WTC11 (cell line): ENCODE measurements at regions not wholly inside any gene's neighbourhood (a gene's known extent, or its start where the extent isn't known, plus 50 kb on each side); places are given as distances from the start of the nearest gene placed in this dataset.
"Not testable (repeated sequence)": the region's sequence is repeated elsewhere in the genome, so short reads cannot be mapped to it uniquely, and the experiment has no call there.

Experiments
- ATAC-seq: fragments of 200-7000 bp; cut with Tn5 transposase; 2 replicates; pipeline ENCODE4 v1.10.0; 2021; ENCODE audit warnings: mild to moderate bottlenecking, moderate library complexity
- CTCF ChIA-PET: fragments of 300-600 bp; sonication (Branson Sonifier 250); formaldehyde crosslinking; loops from one replicate; lab custom pipeline; 2021; ENCODE audit warnings: antibody characterized with exemption; lab: Charles Lee
- POLR2A ChIA-PET: fragments of 350-600 bp; sonication (Branson Sonifier 250); formaldehyde crosslinking; loops from one replicate; lab custom pipeline; 2021; ENCODE audit warnings: antibody characterized with exemption; lab: Charles Lee
- DNase-seq: peaks from one replicate; pipeline ENCODE4 v3.0.0; 2021; ENCODE audit warnings: low spot score
- H3K27ac Mint-ChIP-seq: 2 replicates; pipeline ENCODE4 v1.8.0; 2021; ENCODE audit warnings: mixed read lengths
- H3K27me3 Mint-ChIP-seq: 2 replicates; pipeline ENCODE4 v1.8.0; 2021; ENCODE audit warnings: low read depth, mild to moderate bottlenecking, moderate library complexity, mixed read lengths
- H3K36me3 Mint-ChIP-seq: 2 replicates; pipeline ENCODE4 v1.8.0; 2021; ENCODE audit warnings: mixed read lengths
- H3K4me1 Mint-ChIP-seq: 2 replicates; pipeline ENCODE4 v1.8.0; 2022; ENCODE audit warnings: mixed read lengths
- H3K4me3 Mint-ChIP-seq: 2 replicates; pipeline ENCODE4 v1.8.0; 2021; ENCODE audit warnings: mild to moderate bottlenecking, moderate library complexity, mixed read lengths
- H3K9me3 Mint-ChIP-seq: 2 replicates; pipeline ENCODE4 v1.8.0; 2021; ENCODE audit warnings: mixed read lengths
- FOXJ3 ChIP-seq: sonication (generic); formaldehyde crosslinking; IDR thresholded peaks from 2 replicates; pipeline ENCODE4 v1.9.0; 2021; ENCODE audit warnings: missing genetic modification reagents, mild to moderate bottlenecking, borderline replicate concordance
- FOXP1 ChIP-seq: sonication (generic); formaldehyde crosslinking; IDR thresholded peaks from 2 replicates; pipeline ENCODE4 v1.8.0; 2022; ENCODE audit warnings: missing genetic modification reagents, mild to moderate bottlenecking, moderate library complexity, borderline replicate concordance
- GABPB1 ChIP-seq: sonication (generic); formaldehyde crosslinking; IDR thresholded peaks from 2 replicates; pipeline ENCODE4 v1.8.1; 2023; ENCODE audit warnings: mild to moderate bottlenecking, missing genetic modification reagents
- GRHL2 ChIP-seq: fragments of 250-450 bp; sonication (Bioruptor Pico); IDR thresholded peaks from 2 replicates; pipeline ENCODE4 v1.8.0; 2022; ENCODE audit warnings: mild to moderate bottlenecking, moderate library complexity; ENCODE audit not compliant: insufficient replicate concordance, severe bottlenecking
- MXD4 ChIP-seq: fragments of 250-450 bp; sonication (Bioruptor Pico); IDR thresholded peaks from 2 replicates; pipeline ENCODE4 v1.8.0; 2021; ENCODE audit warnings: mild to moderate bottlenecking, moderate library complexity, borderline replicate concordance
- NFE2L1 ChIP-seq: sonication (generic); formaldehyde crosslinking; IDR thresholded peaks from 2 replicates; pipeline ENCODE4 v1.8.1; 2023; ENCODE audit warnings: missing genetic modification reagents
- NR1H2 ChIP-seq: sonication (generic); formaldehyde crosslinking; IDR thresholded peaks from 2 replicates; pipeline ENCODE4 v1.9.0; 2021; ENCODE audit warnings: mild to moderate bottlenecking, moderate library complexity, missing genetic modification reagents
- NR2C2 ChIP-seq: sonication (generic); formaldehyde crosslinking; IDR thresholded peaks from 2 replicates; pipeline ENCODE4 v1.8.0; 2022; ENCODE audit warnings: mild to moderate bottlenecking, missing genetic modification reagents
- OVOL2 ChIP-seq: fragments of 250-450 bp; sonication (Bioruptor Pico); IDR thresholded peaks from 2 replicates; pipeline ENCODE4 v1.9.0; 2021; ENCODE audit warnings: mild to moderate bottlenecking, borderline replicate concordance
- SMAD3 ChIP-seq: sonication (generic); formaldehyde crosslinking; IDR thresholded peaks from 2 replicates; pipeline ENCODE4 v1.8.0; 2022; ENCODE audit warnings: missing genetic modification reagents, mild to moderate bottlenecking, borderline replicate concordance
- SOX15 ChIP-seq: fragments of 250-450 bp; sonication (Bioruptor Pico); IDR thresholded peaks from 2 replicates; pipeline ENCODE4 v1.9.0; 2021; ENCODE audit warnings: mild to moderate bottlenecking
- TEAD4 ChIP-seq: sonication (generic); formaldehyde crosslinking; IDR thresholded peaks from 2 replicates; pipeline ENCODE4 v1.8.0; 2022; ENCODE audit warnings: mild to moderate bottlenecking, missing genetic modification reagents
- ZNF121 ChIP-seq: sonication (generic); formaldehyde crosslinking; IDR thresholded peaks from 2 replicates; pipeline ENCODE4 v1.8.0; 2023; ENCODE audit warnings: missing genetic modification reagents
- ZNF138 ChIP-seq: sonication (generic); formaldehyde crosslinking; conservative IDR thresholded peaks from 2 replicates; pipeline ENCODE4 v1.8.1; 2022; ENCODE audit warnings: mild to moderate bottlenecking, moderate library complexity, missing genetic modification reagents
- ZNF396 ChIP-seq: fragments of 250-450 bp; sonication (Bioruptor Pico); IDR thresholded peaks from 2 replicates; pipeline ENCODE4 v1.8.0; 2021; ENCODE audit warnings: mild to moderate bottlenecking, moderate library complexity, borderline replicate concordance
- TF ChIP-seq, protein P1 (sequence below): fragments of 250-450 bp; sonication (Bioruptor Pico); conservative IDR thresholded peaks from 2 replicates; pipeline ENCODE4 v1.9.0; 2021; ENCODE audit warnings: mild to moderate bottlenecking
- TF ChIP-seq, protein P2 (sequence below): sonication (generic); formaldehyde crosslinking; IDR thresholded peaks from 2 replicates; pipeline ENCODE4 v1.8.0; 2022; ENCODE audit warnings: mild to moderate bottlenecking, missing genetic modification reagents
- TF ChIP-seq, protein P3 (sequence below): sonication (generic); formaldehyde crosslinking; IDR thresholded peaks from 2 replicates; pipeline ENCODE4 v1.8.0; 2022; ENCODE audit warnings: missing genetic modification reagents
- TF ChIP-seq, protein P4 (sequence below): sonication (generic); formaldehyde crosslinking; conservative IDR thresholded peaks from 2 replicates; pipeline ENCODE4 v1.8.1; 2022; ENCODE audit warnings: mild to moderate bottlenecking, missing genetic modification reagents
- TF ChIP-seq, protein P5 (sequence below): sonication (generic); formaldehyde crosslinking; IDR thresholded peaks from 2 replicates; pipeline ENCODE4 v1.8.1; 2022; ENCODE audit warnings: low read depth, missing genetic modification reagents, borderline replicate concordance
- TF ChIP-seq, protein P6 (sequence below): sonication (generic); formaldehyde crosslinking; IDR thresholded peaks from 2 replicates; pipeline ENCODE4 v1.8.0; 2022; ENCODE audit warnings: mild to moderate bottlenecking, missing genetic modification reagents
- TF ChIP-seq, protein P7 (sequence below): fragments of 250-450 bp; sonication (Bioruptor Pico); IDR thresholded peaks from 2 replicates; pipeline ENCODE4 v2.1.2; 2022; ENCODE audit warnings: mild to moderate bottlenecking, moderate library complexity
- TF ChIP-seq, protein P8 (sequence below): sonication (generic); formaldehyde crosslinking; IDR thresholded peaks from 2 replicates; pipeline ENCODE4 v1.8.1; 2023; ENCODE audit warnings: mild to moderate bottlenecking, missing genetic modification reagents

DNA sequence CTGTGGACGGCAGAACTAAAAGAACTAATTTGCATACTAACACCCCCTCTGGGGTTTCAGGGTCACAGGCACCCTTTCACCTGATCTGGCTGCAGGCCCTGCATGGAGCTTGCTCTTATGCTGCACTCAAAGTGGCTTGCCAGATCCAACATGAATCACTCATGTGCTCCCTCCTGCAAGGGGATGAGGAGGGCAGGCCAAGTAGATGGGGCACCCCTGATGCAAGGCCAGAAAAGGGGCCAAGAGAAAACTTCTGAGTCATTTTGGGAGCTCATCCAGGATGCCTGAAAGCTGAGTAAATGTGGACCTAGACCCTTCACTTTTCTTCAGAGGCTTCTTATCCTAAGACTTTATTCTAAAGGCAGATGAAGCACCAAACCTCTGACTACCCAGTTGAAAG is 558.5 kb upstream of the PTGER4 start (continued):
- TF ChIP-seq, protein P1, sequence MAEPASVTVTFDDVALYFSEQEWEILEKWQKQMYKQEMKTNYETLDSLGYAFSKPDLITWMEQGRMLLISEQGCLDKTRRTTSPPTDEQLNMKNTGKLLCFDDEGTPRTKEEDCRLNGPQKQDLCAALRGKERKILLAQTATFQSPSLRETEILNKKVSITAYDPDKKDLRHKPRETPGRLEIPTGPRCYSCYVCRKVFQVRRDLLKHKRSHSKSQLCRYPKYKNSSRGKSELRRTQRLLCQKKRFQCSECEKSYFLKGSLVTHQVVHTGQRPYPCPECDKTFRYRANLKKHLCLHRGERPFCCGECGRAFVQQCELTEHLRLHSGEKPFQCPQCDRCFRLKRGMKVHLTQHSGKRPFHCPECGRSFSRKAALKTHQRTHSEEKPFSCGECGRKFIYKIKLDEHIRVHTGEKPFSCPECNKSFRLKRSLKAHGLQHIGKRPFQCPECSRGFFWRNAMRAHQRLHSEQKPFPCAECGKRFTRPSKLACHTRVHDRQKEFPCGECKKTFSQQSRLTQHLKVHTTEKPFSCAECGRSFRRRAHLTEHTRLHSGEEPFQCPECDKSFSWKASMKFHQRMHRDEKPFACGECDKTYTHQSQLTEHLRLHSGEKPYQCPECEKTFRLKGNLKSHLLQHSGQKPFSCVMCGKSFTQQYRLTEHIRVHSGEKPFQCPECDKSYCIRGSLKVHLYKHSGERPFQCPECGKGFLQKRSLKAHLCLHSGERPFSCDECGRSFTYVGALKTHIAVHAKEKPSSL: no peak
- TF ChIP-seq SOX15 (CRISPR knock-in tag) (no peak), NR1H2 (CRISPR knock-in tag) (no peak), NR2C2 (CRISPR knock-in tag) (no peak), SMAD3 (CRISPR knock-in tag) (no peak), ZNF121 (no peak)

DNA sequence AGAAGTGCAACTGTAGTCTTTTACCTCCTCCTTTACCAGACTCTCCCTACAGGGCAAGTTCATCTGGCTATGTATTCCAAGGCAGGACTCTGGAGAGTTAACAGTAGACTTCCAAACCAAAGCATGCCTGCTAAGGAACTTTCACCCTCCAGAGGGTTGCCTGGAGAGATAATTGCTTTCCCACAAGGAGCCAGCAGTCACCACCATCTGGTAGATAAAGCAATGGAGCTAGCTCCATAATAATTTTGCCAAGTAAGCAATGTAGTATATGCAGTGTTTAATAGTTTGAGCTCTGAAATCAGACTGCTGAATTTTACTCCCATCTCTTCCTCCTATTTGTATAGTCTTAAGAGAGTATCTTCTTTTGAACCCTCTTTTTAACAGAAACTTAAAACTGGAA is 566.8 kb upstream of the PTGER4 start:
- Mint-ChIP-seq H3K4me1 (0 out of 2 replicates have a peak, but pooled peaks cover 5% of the 10 kb centered on the region), H3K27ac (no peak overlapping the region), H3K27me3 (no peaks in the 10 kb centered on the region), H3K4me3 (no peak overlapping the region), H3K9me3 (peaks cover 74% of the 10 kb centered on the region), H3K36me3 (peaks cover 39% of the 10 kb centered on the region)
- no peak for ATAC-seq
- POLR2A ChIA-PET: no interaction called here
- DNase-seq: no peak
- TF ChIP-seq OVOL2 (no peak), MXD4 (CRISPR knock-in tag) (no peak), FOXJ3 (CRISPR knock-in tag) (no peak), NFE2L1 (CRISPR knock-in tag) (no peak), GABPB1 (CRISPR knock-in tag) (no peak), TEAD4 (no peak), FOXP1 (no peak), GRHL2 (CRISPR knock-in tag) (no peak), ZNF396 (CRISPR knock-in tag) (no peak), ZNF138 (CRISPR knock-in tag) (no peak)
- TF ChIP-seq, protein P2, sequence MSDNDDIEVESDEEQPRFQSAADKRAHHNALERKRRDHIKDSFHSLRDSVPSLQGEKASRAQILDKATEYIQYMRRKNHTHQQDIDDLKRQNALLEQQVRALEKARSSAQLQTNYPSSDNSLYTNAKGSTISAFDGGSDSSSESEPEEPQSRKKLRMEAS (CRISPR knock-in tag): no peak
- TF ChIP-seq, protein P3, sequence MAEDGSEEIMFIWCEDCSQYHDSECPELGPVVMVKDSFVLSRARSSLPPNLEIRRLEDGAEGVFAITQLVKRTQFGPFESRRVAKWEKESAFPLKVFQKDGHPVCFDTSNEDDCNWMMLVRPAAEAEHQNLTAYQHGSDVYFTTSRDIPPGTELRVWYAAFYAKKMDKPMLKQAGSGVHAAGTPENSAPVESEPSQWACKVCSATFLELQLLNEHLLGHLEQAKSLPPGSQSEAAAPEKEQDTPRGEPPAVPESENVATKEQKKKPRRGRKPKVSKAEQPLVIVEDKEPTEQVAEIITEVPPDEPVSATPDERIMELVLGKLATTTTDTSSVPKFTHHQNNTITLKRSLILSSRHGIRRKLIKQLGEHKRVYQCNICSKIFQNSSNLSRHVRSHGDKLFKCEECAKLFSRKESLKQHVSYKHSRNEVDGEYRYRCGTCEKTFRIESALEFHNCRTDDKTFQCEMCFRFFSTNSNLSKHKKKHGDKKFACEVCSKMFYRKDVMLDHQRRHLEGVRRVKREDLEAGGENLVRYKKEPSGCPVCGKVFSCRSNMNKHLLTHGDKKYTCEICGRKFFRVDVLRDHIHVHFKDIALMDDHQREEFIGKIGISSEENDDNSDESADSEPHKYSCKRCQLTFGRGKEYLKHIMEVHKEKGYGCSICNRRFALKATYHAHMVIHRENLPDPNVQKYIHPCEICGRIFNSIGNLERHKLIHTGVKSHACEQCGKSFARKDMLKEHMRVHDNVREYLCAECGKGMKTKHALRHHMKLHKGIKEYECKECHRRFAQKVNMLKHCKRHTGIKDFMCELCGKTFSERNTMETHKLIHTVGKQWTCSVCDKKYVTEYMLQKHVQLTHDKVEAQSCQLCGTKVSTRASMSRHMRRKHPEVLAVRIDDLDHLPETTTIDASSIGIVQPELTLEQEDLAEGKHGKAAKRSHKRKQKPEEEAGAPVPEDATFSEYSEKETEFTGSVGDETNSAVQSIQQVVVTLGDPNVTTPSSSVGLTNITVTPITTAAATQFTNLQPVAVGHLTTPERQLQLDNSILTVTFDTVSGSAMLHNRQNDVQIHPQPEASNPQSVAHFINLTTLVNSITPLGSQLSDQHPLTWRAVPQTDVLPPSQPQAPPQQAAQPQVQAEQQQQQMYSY: no peak
- TF ChIP-seq, protein P4, sequence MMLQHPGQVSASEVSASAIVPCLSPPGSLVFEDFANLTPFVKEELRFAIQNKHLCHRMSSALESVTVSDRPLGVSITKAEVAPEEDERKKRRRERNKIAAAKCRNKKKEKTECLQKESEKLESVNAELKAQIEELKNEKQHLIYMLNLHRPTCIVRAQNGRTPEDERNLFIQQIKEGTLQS: no peak
- TF ChIP-seq, protein P5, sequence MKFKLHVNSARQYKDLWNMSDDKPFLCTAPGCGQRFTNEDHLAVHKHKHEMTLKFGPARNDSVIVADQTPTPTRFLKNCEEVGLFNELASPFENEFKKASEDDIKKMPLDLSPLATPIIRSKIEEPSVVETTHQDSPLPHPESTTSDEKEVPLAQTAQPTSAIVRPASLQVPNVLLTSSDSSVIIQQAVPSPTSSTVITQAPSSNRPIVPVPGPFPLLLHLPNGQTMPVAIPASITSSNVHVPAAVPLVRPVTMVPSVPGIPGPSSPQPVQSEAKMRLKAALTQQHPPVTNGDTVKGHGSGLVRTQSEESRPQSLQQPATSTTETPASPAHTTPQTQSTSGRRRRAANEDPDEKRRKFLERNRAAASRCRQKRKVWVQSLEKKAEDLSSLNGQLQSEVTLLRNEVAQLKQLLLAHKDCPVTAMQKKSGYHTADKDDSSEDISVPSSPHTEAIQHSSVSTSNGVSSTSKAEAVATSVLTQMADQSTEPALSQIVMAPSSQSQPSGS (CRISPR knock-in tag): no peak
- TF ChIP-seq, protein P6, sequence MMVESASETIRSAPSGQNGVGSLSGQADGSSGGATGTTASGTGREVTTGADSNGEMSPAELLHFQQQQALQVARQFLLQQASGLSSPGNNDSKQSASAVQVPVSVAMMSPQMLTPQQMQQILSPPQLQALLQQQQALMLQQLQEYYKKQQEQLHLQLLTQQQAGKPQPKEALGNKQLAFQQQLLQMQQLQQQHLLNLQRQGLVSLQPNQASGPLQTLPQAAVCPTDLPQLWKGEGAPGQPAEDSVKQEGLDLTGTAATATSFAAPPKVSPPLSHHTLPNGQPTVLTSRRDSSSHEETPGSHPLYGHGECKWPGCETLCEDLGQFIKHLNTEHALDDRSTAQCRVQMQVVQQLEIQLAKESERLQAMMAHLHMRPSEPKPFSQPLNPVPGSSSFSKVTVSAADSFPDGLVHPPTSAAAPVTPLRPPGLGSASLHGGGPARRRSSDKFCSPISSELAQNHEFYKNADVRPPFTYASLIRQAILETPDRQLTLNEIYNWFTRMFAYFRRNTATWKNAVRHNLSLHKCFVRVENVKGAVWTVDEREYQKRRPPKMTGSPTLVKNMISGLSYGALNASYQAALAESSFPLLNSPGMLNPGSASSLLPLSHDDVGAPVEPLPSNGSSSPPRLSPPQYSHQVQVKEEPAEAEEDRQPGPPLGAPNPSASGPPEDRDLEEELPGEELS (CRISPR knock-in tag): no peak
- TF ChIP-seq, protein P7, sequence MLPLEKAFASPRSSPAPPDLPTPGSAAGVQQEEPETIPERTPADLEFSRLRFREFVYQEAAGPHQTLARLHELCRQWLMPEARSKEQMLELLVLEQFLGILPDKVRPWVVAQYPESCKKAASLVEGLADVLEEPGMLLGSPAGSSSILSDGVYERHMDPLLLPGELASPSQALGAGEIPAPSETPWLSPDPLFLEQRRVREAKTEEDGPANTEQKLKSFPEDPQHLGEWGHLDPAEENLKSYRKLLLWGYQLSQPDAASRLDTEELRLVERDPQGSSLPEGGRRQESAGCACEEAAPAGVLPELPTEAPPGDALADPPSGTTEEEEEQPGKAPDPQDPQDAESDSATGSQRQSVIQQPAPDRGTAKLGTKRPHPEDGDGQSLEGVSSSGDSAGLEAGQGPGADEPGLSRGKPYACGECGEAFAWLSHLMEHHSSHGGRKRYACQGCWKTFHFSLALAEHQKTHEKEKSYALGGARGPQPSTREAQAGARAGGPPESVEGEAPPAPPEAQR: no peak
- TF ChIP-seq, protein P8, sequence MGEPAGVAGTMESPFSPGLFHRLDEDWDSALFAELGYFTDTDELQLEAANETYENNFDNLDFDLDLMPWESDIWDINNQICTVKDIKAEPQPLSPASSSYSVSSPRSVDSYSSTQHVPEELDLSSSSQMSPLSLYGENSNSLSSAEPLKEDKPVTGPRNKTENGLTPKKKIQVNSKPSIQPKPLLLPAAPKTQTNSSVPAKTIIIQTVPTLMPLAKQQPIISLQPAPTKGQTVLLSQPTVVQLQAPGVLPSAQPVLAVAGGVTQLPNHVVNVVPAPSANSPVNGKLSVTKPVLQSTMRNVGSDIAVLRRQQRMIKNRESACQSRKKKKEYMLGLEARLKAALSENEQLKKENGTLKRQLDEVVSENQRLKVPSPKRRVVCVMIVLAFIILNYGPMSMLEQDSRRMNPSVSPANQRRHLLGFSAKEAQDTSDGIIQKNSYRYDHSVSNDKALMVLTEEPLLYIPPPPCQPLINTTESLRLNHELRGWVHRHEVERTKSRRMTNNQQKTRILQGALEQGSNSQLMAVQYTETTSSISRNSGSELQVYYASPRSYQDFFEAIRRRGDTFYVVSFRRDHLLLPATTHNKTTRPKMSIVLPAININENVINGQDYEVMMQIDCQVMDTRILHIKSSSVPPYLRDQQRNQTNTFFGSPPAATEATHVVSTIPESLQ (CRISPR knock-in tag): no peak
- TF ChIP-seq, all 79 proteins: peak for 0
- CTCF ChIA-PET: no interaction called here

DNA sequence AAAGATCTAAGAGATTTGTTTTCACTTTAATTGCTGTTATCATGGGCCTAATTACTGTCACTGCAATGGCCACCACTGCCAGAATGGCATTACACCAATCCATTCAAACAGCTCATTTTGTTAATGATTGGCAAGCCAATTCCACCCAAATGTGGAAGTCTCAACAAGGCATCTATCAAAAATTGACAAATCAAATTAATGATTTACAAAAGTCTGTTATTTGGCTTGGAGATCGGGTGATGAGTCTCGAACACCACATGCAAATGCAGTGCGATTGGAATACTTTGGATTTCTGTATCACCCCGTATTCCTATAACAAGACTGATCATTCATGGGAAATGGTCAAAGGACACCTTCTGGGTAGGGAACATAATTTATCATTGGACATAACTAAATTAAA is 568.7 kb upstream of the PTGER4 start:
- H3K27me3 Mint-ChIP-seq, H3K4me1 Mint-ChIP-seq, CTCF ChIA-PET, POLR2A ChIA-PET, H3K27ac Mint-ChIP-seq, DNase-seq, H3K4me3 Mint-ChIP-seq, ATAC-seq: not testable (repeated sequence)
- H3K36me3 Mint-ChIP-seq: peaks cover 38% of the 10 kb centered on the region
- peaks cover 68% of the 10 kb centered on the region for H3K9me3 Mint-ChIP-seq
